Thyroid gland (tissue), 4 donors: ENCODE measurements at regions not wholly inside any gene's neighbourhood (a gene's known extent, or its start where the extent isn't known, plus 50 kb on each side); places are given as distances from the start of the nearest gene placed in this dataset.

Experiments used
- CTCF ChIP-seq, 6 experiments: fragments of 200-600 bp in 3 of 6; fragments of 450-650 bp in 3 of 6; sonication (generic) in 3 of 6; IDR thresholded peaks; one replicate each; pipeline ENCODE4 v1.5.1; 2016 to 2019; ENCODE audit warnings: antibody characterized with exemption in 6 of 6, mild to moderate bottlenecking in 2 of 6, inconsistent platforms in 1 of 6, moderate library complexity in 1 of 6
- POLR2A ChIP-seq, 2 donors: fragments of 450-650 bp; IDR thresholded peaks; one replicate each; pipeline ENCODE4 v1.6.1; 2017; ENCODE audit warnings: antibody characterized with exemption in 2 of 2, mild to moderate bottlenecking in 2 of 2, moderate library complexity in 1 of 2

GRCh38 chr10:130737621-130738020 is 573.9 kb downstream of the TCERG1L start:
- no peak for TF ChIP-seq CTCF (IDR thresholded peaks at IDR 0.05)
- TF ChIP-seq POLR2A (IDR thresholded peaks at IDR 0.05): no peak
